Panc1 (cell line): ENCODE measurements at regions not wholly inside any gene's neighbourhood (a gene's known extent, or its start where the extent isn't known, plus 50 kb on each side); places are given as distances from the start of the nearest gene placed in this dataset.

Experiments used
- POLR2AphosphoS5 ChIP-seq: IDR thresholded peaks from 2 replicates; pipeline ENCODE4 v1.6.1; 2012; ENCODE audit warnings: mild to moderate bottlenecking, low read depth, low read length, moderate library complexity
- SIN3A ChIP-seq: IDR thresholded peaks from 2 replicates; pipeline ENCODE4 v1.6.1; 2012; ENCODE audit warnings: low read depth, mild to moderate bottlenecking, low read length, moderate library complexity, borderline replicate concordance; ENCODE audit not compliant: insufficient read depth
- TCF7L2 ChIP-seq: IDR thresholded peaks from 2 replicates; pipeline ENCODE4 v1.6.1; 2011; ENCODE audit warnings: mild to moderate bottlenecking, low read depth, low read length, inconsistent platforms
- TF ChIP-seq, protein P1 (sequence below): fragments of 450-650 bp; IDR thresholded peaks from 2 replicates; pipeline ENCODE4 v1.5.1; 2017; ENCODE audit warnings: mild to moderate bottlenecking
- TF ChIP-seq, protein P2 (sequence below), 2 experiments: IDR thresholded peaks; 2 replicates each; pipeline ENCODE4 v1.6.1; 2011 to 2012; ENCODE audit warnings: low read depth in 2 of 2, control low read depth in 1 of 2, low read length in 1 of 2, mild to moderate bottlenecking in 1 of 2, moderate library complexity in 1 of 2; ENCODE audit not compliant: insufficient read depth in 1 of 2

DNA sequence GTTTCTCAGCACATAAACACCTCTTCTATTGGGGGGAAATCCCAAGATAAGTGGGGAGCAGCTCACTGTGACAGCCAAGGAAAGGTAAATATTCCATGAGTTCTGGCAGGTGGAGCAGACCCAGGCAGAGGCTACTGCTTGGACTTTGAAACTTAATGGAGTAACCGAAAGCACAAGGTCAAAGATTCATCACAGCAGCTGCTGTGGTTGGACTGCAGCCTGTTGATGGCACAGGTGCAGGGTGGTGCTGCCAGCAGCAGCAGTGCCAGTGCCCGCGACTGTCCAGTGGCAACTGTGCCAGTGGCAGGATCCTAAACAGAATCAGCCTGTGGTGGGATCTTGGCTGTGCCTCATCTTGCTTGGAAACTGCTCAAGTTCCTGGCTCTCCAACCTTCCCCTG, 81.4 kb upstream of the ARID2 start:
- TF ChIP-seq, protein P1, sequence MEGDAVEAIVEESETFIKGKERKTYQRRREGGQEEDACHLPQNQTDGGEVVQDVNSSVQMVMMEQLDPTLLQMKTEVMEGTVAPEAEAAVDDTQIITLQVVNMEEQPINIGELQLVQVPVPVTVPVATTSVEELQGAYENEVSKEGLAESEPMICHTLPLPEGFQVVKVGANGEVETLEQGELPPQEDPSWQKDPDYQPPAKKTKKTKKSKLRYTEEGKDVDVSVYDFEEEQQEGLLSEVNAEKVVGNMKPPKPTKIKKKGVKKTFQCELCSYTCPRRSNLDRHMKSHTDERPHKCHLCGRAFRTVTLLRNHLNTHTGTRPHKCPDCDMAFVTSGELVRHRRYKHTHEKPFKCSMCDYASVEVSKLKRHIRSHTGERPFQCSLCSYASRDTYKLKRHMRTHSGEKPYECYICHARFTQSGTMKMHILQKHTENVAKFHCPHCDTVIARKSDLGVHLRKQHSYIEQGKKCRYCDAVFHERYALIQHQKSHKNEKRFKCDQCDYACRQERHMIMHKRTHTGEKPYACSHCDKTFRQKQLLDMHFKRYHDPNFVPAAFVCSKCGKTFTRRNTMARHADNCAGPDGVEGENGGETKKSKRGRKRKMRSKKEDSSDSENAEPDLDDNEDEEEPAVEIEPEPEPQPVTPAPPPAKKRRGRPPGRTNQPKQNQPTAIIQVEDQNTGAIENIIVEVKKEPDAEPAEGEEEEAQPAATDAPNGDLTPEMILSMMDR = no peak
- TF ChIP-seq POLR2AphosphoS5 (no peak), SIN3A (no peak), TCF7L2 (no peak)
- TF ChIP-seq, protein P2, sequence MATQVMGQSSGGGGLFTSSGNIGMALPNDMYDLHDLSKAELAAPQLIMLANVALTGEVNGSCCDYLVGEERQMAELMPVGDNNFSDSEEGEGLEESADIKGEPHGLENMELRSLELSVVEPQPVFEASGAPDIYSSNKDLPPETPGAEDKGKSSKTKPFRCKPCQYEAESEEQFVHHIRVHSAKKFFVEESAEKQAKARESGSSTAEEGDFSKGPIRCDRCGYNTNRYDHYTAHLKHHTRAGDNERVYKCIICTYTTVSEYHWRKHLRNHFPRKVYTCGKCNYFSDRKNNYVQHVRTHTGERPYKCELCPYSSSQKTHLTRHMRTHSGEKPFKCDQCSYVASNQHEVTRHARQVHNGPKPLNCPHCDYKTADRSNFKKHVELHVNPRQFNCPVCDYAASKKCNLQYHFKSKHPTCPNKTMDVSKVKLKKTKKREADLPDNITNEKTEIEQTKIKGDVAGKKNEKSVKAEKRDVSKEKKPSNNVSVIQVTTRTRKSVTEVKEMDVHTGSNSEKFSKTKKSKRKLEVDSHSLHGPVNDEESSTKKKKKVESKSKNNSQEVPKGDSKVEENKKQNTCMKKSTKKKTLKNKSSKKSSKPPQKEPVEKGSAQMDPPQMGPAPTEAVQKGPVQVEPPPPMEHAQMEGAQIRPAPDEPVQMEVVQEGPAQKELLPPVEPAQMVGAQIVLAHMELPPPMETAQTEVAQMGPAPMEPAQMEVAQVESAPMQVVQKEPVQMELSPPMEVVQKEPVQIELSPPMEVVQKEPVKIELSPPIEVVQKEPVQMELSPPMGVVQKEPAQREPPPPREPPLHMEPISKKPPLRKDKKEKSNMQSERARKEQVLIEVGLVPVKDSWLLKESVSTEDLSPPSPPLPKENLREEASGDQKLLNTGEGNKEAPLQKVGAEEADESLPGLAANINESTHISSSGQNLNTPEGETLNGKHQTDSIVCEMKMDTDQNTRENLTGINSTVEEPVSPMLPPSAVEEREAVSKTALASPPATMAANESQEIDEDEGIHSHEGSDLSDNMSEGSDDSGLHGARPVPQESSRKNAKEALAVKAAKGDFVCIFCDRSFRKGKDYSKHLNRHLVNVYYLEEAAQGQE (IDR thresholded peaks at IDR 0.05; ENCODE audit: insufficient read depth in 1 of 2, low read depth in 2 of 2, low read length in 1 of 2) = no peak
